Spleen (tissue), 7 donors: ENCODE measurements at regions not wholly inside any gene's neighbourhood (a gene's known extent, or its start where the extent isn't known, plus 50 kb on each side); places are given as distances from the start of the nearest gene placed in this dataset.
"Not testable (repeated sequence)": the region's sequence is repeated elsewhere in the genome, so short reads cannot be mapped to it uniquely, and the experiment has no call there.

Experiments
- CTCF ChIP-seq, 11 experiments: fragments of 200-600 bp in 7 of 11; fragments of 450-650 bp in 4 of 11; sonication (generic) in 4 of 11; IDR thresholded peaks in 8 of 11; conservative IDR thresholded peaks in 3 of 11; 1 replicate in 7 of 11; 2 replicates in 4 of 11; pipeline versions ENCODE4 v1.4.0 to v1.8.0; 2016 to 2021; ENCODE audit warnings: antibody characterized with exemption in 11 of 11, inconsistent platforms in 4 of 11, mild to moderate bottlenecking in 1 of 11
- POLR2A ChIP-seq, 3 donors: fragments of 450-650 bp; IDR thresholded peaks; one replicate each; pipeline ENCODE4 v1.5.1; 2017; ENCODE audit warnings: antibody characterized with exemption in 3 of 3, mild to moderate bottlenecking in 1 of 3
- donor health status: DM: no; HTN: no; CAD: no; lungs with moderate emphysema.
- donor health status: DM: no; HTN: no; CAD: no.
- donor health status: DM: no; HTN: no; CAD: no.

DNA sequence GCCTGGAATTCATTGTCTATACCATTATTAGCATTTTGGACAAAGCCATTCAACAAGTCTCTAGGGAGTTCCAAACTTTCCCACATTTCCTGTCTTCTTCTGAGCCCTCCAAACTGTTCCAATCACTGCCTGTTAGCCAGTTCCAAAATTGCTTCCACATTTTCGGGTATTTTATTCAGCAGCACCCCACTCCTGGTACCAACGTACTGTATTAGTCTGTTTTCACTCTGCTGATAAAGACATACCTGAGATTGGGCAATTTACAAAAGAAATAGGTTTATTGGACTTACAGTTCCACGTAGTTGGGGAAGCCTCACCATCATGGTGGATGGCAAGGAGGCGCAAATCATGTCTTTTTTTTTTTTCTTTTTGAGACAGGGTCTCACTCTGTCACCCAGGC is 578.6 kb upstream of the FSHR start:
- TF ChIP-seq POLR2A (IDR thresholded peaks at IDR 0.05); CTCF (IDR thresholded peaks at IDR 0.05 in 8 of 11, conservative IDR thresholded peaks at IDR 0.05 in 3 of 11): not testable (repeated sequence)
